Motor neuron (in vitro differentiated cells): ENCODE measurements at regions not wholly inside any gene's neighbourhood (a gene's known extent, or its start where the extent isn't known, plus 50 kb on each side); places are given as distances from the start of the nearest gene placed in this dataset.
"Not testable (repeated sequence)": the region's sequence is repeated elsewhere in the genome, so short reads cannot be mapped to it uniquely, and the experiment has no call there.

Experiments
- ATAC-seq, 8 experiments: fragments of 200-7000 bp; cut with Tn5 transposase; replicated peaks in 6 of 8; 2 replicates each; pipeline ENCODE4 v1.8.0; 2021; ENCODE audit warnings: mild to moderate bottlenecking in 8 of 8, moderate library complexity in 8 of 8
- H3K27ac ChIP-seq, 2 donors: fragments of 250-450 bp; sonication (Bioruptor Pico); 2 replicates each; pipeline ENCODE4 v1.9.0; 2021; ENCODE audit warnings: antibody characterized with exemption in 2 of 2, mild to moderate bottlenecking in 2 of 2, moderate library complexity in 1 of 2
- H3K4me1 ChIP-seq, 2 donors: fragments of 250-450 bp; sonication (Bioruptor Pico); replicated peaks in 1 of 2; 2 replicates each; pipeline ENCODE4 v1.6.1; 2021; ENCODE audit warnings: antibody characterized with exemption in 2 of 2, mild to moderate bottlenecking in 2 of 2, moderate library complexity in 1 of 2
- H3K4me3 ChIP-seq, 5 donors: fragments of 250-450 bp; sonication (Bioruptor Pico); 2 replicates each; pipeline ENCODE4 v1.9.0; 2021; ENCODE audit warnings: antibody characterized with exemption in 5 of 5, mild to moderate bottlenecking in 5 of 5, moderate library complexity in 4 of 5
- WGBS, 10 experiments: fragments of 450-650 bp; shearing (Covaris generic); methylation state at CpG; one replicate each; pipeline ENCODE4 v1.0.0; 2022; 5-methylcytosine and 5-hydroxymethylcytosine counted together
- in situ Hi-C, 9 experiments: fragments of 400-800 bp; cut with MboI; loops; one replicate each; pipeline ENCODE4 v1.15.0; 2021; ENCODE audit warnings: low sequenced_read_pairs in 9 of 9, low pct_unique_long_range_greater_than_20kb in 2 of 9; ENCODE audit not compliant: unreplicated experiment in 9 of 9

DNA sequence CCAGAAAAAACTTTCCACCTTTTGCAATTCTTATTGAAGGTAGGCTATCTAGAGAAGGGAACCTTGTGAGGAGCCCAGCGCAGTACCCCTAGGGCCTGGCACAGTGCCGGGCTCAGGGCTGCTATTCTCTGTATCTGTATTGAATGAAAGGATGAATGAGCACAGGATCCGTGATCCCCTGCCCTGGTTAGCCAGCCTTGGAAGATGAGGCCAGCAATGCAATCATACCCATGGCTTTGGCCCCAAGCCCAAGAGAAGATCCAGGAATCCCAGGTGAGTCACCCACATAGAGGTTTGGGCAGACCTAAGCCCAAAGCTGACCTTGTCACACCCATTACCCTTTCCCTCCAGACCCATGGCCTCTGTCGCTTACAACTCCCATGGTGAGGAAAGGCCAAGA lies 92.5 kb upstream of the CD82 start:
- H3K4me1 ChIP-seq: no peaks in the 10 kb centered on the region
- H3K27ac ChIP-seq: no peak overlapping the region
- no peak overlapping the region for H3K4me3 ChIP-seq
- in situ Hi-C loops: no loop called here
- ATAC-seq: no peak
- WGBS, 10 experiments: 20 to 100% (median 80%) methylated on average over 1 to 3 of the region's 4 CpGs; no CpG with 5 or more reads in 3 of the 10 experiments

GRCh38 chr11:44474702-44475101 lies 90.8 kb upstream of the CD82 start:
- H3K27ac ChIP-seq: no peak overlapping the region
- 31 to 100% (median 85%) methylated on average over 1 to 5 of the region's 5 CpGs; no CpG with 5 or more reads in 1 of the 10 experiments for WGBS, 10 experiments
- no peak for ATAC-seq
- no peaks in the 10 kb centered on the region for H3K4me1 ChIP-seq
- in situ Hi-C loops: no loop called here
- no peak overlapping the region for H3K4me3 ChIP-seq

DNA sequence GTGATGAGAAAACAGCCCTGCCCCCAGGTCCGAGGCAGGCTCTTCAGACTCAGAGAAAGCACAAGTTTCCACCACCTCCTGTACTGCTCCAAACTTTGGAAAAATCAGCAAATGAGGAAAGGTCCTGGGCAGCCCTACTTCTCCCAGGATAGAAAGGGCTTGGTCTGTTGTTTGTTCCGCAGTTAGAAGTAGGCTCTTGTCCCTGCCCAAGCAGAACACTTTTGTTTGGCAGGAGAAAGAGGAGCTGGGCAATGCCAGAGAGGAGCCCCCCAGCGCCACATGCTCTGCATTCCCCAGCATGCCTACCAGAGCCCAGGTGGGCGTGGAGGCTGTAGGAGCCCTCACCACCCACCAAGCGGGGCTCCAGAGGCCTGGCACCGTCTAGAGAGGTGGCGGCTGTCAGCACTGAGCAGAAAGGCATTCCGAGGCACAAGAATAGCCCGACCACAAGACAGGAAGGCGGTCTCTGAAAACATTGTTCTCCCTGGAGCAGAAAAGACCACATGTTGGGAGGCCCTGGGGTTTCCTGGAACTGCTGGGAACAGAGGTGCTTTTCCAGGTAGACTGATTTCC lies 90.3 kb upstream of the CD82 start:
- Histone ChIP-seq H3K4me1 (no peaks in the 10 kb centered on the region), H3K4me3 (no peak overlapping the region), H3K27ac (no peak overlapping the region)
- no peak for ATAC-seq
- in situ Hi-C loops: no loop called here
- WGBS, 10 experiments: 0 to 100% (median 80%) methylated on average over 1 to 2 of the region's 10 CpGs; no CpG with 5 or more reads in 3 of the 10 experiments

DNA sequence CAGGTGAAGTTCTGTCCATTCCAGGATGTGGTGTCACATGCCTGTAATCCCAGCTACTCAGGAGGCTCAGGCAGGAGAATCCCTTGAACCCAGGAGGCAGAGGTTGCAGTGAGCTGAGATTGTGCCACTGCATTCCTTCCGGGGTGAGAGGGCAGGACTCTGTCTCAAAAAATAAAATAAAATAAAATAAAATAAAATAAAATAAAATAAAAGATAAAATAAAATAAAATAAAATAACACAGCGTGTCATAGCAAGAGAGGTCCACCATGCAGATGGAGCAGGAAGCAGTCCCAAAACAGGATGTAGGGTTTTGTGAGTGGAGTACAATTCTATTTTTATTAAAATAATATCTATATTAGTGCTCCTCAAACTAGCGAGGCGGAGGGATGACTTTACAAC lies 83.1 kb upstream of the CD82 start:
- in situ Hi-C loops, H3K27ac ChIP-seq, H3K4me1 ChIP-seq, H3K4me3 ChIP-seq, ATAC-seq: not testable (repeated sequence)
- 71 to 100% (median 85%) methylated on average over 2 to 4 of the region's 4 CpGs for WGBS, 10 experiments

GRCh38 chr11:44483919-44484610 lies 81.4 kb upstream of the CD82 start:
- Histone ChIP-seq H3K4me3 (no peak overlapping the region), H3K4me1 (no peaks in the 10 kb centered on the region), H3K27ac (no peak overlapping the region)
- WGBS, 10 experiments: 40 to 100% (median 79%) methylated on average over 1 to 6 of the region's 10 CpGs; no CpG with 5 or more reads in 2 of the 10 experiments
- peak in 3 of 8 experiments; percentile 22 to 71 (median 55) for ATAC-seq
- in situ Hi-C loops: no loop called here

GRCh38 chr11:44488165-44488965 lies 77.1 kb upstream of the CD82 start:
- in situ Hi-C loops: no loop called here
- peak in 1 of 8 experiments; percentile 55 for ATAC-seq
- H3K27ac ChIP-seq: no peak overlapping the region
- 0 to 100% (median 80%) methylated on average over 1 of the region's 8 CpGs; no CpG with 5 or more reads in 6 of the 10 experiments for WGBS, 10 experiments
- no peaks in the 10 kb centered on the region for H3K4me1 ChIP-seq
- H3K4me3 ChIP-seq: no peak overlapping the region

GRCh38 chr11:44493383-44493782 lies 72.1 kb upstream of the CD82 start:
- no peak for ATAC-seq
- Histone ChIP-seq H3K4me1 (no peaks in the 10 kb centered on the region), H3K27ac (no peak overlapping the region), H3K4me3 (no peak overlapping the region)
- in situ Hi-C loops: no loop called here

GRCh38 chr11:44493930-44494329 lies 71.5 kb upstream of the CD82 start:
- no peaks in the 10 kb centered on the region for H3K4me1 ChIP-seq
- 0 to 92% (median 75%) methylated on average over 1 of the region's 1 CpG; no CpG with 5 or more reads in 5 of the 10 experiments for WGBS, 10 experiments
- H3K4me3 ChIP-seq: no peak overlapping the region
- no peak overlapping the region for H3K27ac ChIP-seq
- in situ Hi-C loops: no loop called here
- ATAC-seq: no peak

GRCh38 chr11:44494785-44495184 lies 70.7 kb upstream of the CD82 start:
- ATAC-seq: peak in 5 of 8 experiments; percentile 78 to 97 (median 85)
- in situ Hi-C loops: no loop called here
- Histone ChIP-seq H3K4me1 (no peaks in the 10 kb centered on the region), H3K27ac (no peak overlapping the region), H3K4me3 (no peak overlapping the region)
- WGBS, 10 experiments: 0 to 40% (median 27%) methylated on average over 1 to 2 of the region's 2 CpGs; no CpG with 5 or more reads in 4 of the 10 experiments

DNA sequence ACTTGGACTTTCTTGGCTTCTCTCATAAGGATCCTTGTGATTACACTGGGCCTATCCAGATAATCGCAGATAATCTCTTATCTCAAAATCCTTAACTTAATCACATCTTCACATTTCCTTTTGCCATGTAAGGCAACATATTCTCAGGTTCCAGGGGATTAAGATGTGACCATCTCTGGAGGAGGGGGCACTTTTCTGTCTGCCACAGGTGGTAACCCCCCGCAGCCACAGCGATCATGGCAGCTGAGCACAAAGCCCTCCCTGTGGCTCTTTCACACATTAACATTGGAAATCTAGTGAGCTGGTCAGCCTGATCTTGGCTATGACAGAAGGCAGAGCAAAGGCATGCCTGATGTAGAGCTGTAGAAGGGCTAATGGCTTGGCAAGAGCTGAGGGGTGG lies 69.1 kb upstream of the CD82 start:
- no peak overlapping the region for H3K4me3 ChIP-seq
- no peak for ATAC-seq
- no peaks in the 10 kb centered on the region for H3K4me1 ChIP-seq
- H3K27ac ChIP-seq: no peak overlapping the region
- in situ Hi-C loops: no loop called here
- WGBS, 10 experiments: 13 to 100% (median 85%) methylated on average over 1 to 3 of the region's 3 CpGs; no CpG with 5 or more reads in 1 of the 10 experiments

- H3K4me1 ChIP-seq: no peaks in the 10 kb centered on the region
- in situ Hi-C loops: no loop called here
- WGBS, 10 experiments: 14 to 100% (median 81%) methylated on average over 1 to 4 of the region's 4 CpGs; no CpG with 5 or more reads in 4 of the 10 experiments
- no peak overlapping the region for H3K27ac ChIP-seq
- no peak for ATAC-seq
- no peak overlapping the region for H3K4me3 ChIP-seq
These were observed 67.2 kb upstream of the CD82 start for GRCh38 chr11:44498089-44498871.

DNA sequence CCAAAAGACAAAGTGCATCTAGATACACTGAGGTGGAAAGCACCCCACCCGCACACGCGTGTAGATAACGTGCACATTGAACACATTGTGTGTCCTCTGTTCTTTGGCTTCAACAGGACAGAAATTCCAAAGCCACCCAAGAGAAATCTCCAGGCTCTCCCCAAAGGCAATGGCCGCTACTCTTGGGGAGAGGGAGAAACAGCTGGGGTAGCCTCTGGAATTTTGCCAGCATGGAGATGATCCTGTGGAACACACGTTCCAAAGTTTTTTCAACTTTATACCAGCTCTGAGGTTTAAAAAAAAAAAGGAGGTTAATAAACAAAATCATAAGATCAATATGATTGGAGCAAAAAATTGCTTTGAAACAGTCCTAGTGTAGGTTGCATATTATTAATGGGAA lies 63.0 kb upstream of the CD82 start:
- Histone ChIP-seq H3K27ac (no peak overlapping the region), H3K4me3 (no peak overlapping the region), H3K4me1 (no peaks in the 10 kb centered on the region)
- ATAC-seq: no peak
- in situ Hi-C loops: no loop called here
- WGBS, 10 experiments: 14 to 100% (median 86%) methylated on average over 1 to 6 of the region's 6 CpGs; no CpG with 5 or more reads in 1 of the 10 experiments
